ENCODE measurements at regions not wholly inside any gene's neighbourhood (a gene's known extent, or its start where the extent isn't known, plus 50 kb on each side); places are given as distances from the start of the nearest gene placed in this dataset.

- DNase-seq (ENCODE audit: low spot score): no peak
- Histone ChIP-seq H3K4me3 (no peak overlapping the region), H3K27ac (no peak overlapping the region)
- TF ChIP-seq CTCF (IDR thresholded peaks at IDR 0.05): no peak
These were observed 1134.8 kb downstream of the NSUN3 start for GRCh38 chr3:95197661-95198060.

GRCh38 chr3:95200384-95200783 is 1137.5 kb downstream of the NSUN3 start:
- DNase-seq (ENCODE audit: low spot score): no peak
- H3K4me3 ChIP-seq: no peak overlapping the region
- no peak overlapping the region for H3K27ac ChIP-seq
- TF ChIP-seq CTCF (IDR thresholded peaks at IDR 0.05): no peak

GRCh38 chr3:95210878-95211277 is 1148.0 kb downstream of the NSUN3 start:
- H3K4me3 ChIP-seq: no peak overlapping the region
- no peak for TF ChIP-seq CTCF (IDR thresholded peaks at IDR 0.05)
- H3K27ac ChIP-seq: no peak overlapping the region
- no peak for DNase-seq (ENCODE audit: low spot score)

- Histone ChIP-seq H3K4me3 (no peak overlapping the region), H3K27ac (no peak overlapping the region)
- no peak for DNase-seq (ENCODE audit: low spot score)
- no peak for TF ChIP-seq CTCF (IDR thresholded peaks at IDR 0.05)
These were observed 1149.3 kb downstream of the NSUN3 start for GRCh38 chr3:95212117-95212516.

- H3K27ac ChIP-seq: no peak overlapping the region
- no peak for TF ChIP-seq CTCF (IDR thresholded peaks at IDR 0.05)
- no peak for DNase-seq (ENCODE audit: low spot score)
- H3K4me3 ChIP-seq: no peak overlapping the region
These were observed 1152.6 kb downstream of the NSUN3 start for GRCh38 chr3:95215437-95215957.

GRCh38 chr3:95217661-95218060 is 1154.8 kb downstream of the NSUN3 start:
- no peak overlapping the region for H3K27ac ChIP-seq
- DNase-seq (ENCODE audit: low spot score): no peak
- TF ChIP-seq CTCF (IDR thresholded peaks at IDR 0.05): no peak
- H3K4me3 ChIP-seq: no peak overlapping the region

- H3K27ac ChIP-seq: no peak overlapping the region
- no peak for TF ChIP-seq CTCF (IDR thresholded peaks at IDR 0.05)
- DNase-seq (ENCODE audit: low spot score): no peak
- H3K4me3 ChIP-seq: no peak overlapping the region
These were observed 1155.6 kb downstream of the NSUN3 start for GRCh38 chr3:95218484-95218883.

Data from coronary artery (tissue), 2 donors.